ENCODE measurements at regions not wholly inside any gene's neighbourhood (a gene's known extent, or its start where the extent isn't known, plus 50 kb on each side); places are given as distances from the start of the nearest gene placed in this dataset.

GRCh38 chr4:35491093-35491492, 753.2 kb downstream of the ARAP2 start:
- Histone ChIP-seq H3K4me1 (ENCODE audit: control insufficient read depth, extremely low read depth, insufficient read depth, low read length) (no peaks in the 10 kb centered on the region), H3K27ac (ENCODE audit: insufficient read depth, low read length) (no peak overlapping the region), H3K27me3 (ENCODE audit: control insufficient read depth, insufficient read depth, low read length) (no peaks in the 10 kb centered on the region), H3K4me3 (replicated peaks in 1 of 4; ENCODE audit: control extremely low read depth in 1 of 4, insufficient read depth in 1 of 4, low read depth in 3 of 4, low read length in 4 of 4) (no peak overlapping the region), H3K36me3 (ENCODE audit: control insufficient read depth, insufficient read depth, low read length) (no peaks in the 10 kb centered on the region), H3K9ac (ENCODE audit: insufficient read depth, low read length) (no peak overlapping the region), H3K9me3 (ENCODE audit: control insufficient read depth, insufficient read depth, low read depth, low read length) (no peaks in the 10 kb centered on the region), H4K20me1 (ENCODE audit: control insufficient read depth, extremely low read depth, insufficient read depth, low read length) (no peaks in the 10 kb centered on the region), H3K4me2 (ENCODE audit: extremely low read depth, insufficient read depth, low read length) (no peak overlapping the region), H3K79me2 (ENCODE audit: control insufficient read depth, insufficient read depth, low read length) (no peaks in the 10 kb centered on the region), H2AFZ (ENCODE audit: low read length) (no peak overlapping the region)
- TF ChIP-seq EZH2 (IDR thresholded peaks at IDR 0.05; ENCODE audit: low read length, missing control alignments) = no peak
- TF ChIP-seq, protein P1, sequence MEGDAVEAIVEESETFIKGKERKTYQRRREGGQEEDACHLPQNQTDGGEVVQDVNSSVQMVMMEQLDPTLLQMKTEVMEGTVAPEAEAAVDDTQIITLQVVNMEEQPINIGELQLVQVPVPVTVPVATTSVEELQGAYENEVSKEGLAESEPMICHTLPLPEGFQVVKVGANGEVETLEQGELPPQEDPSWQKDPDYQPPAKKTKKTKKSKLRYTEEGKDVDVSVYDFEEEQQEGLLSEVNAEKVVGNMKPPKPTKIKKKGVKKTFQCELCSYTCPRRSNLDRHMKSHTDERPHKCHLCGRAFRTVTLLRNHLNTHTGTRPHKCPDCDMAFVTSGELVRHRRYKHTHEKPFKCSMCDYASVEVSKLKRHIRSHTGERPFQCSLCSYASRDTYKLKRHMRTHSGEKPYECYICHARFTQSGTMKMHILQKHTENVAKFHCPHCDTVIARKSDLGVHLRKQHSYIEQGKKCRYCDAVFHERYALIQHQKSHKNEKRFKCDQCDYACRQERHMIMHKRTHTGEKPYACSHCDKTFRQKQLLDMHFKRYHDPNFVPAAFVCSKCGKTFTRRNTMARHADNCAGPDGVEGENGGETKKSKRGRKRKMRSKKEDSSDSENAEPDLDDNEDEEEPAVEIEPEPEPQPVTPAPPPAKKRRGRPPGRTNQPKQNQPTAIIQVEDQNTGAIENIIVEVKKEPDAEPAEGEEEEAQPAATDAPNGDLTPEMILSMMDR (conservative IDR thresholded peaks at IDR 0.05 in 1 of 2, IDR thresholded peaks at IDR 0.05 in 1 of 2; ENCODE audit: low read depth in 1 of 2, low read length in 2 of 2) = no peak
- no peak for DNase-seq (ENCODE audit: low read depth in 2 of 2)

DNA sequence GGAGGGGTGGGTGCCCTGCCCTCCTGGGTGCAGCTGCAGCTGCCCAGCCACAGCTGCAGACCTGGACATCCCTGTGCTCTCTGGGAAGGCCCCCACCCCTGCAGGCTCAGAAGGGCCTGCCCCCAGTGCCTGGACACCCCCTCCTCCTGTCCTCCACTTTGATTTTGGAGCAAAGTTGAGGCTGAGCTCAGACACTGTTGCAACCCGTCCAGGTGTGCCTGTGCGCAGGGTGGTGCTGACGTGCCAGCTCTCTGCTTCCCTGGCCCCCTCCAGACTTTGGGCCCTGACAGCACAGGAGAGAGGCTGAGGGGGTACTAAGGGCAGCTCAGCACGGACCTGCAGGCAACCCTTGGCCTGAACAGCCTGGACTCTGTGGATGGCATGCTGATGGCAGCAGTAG, 750.3 kb downstream of the ARAP2 start:
- DNase-seq (ENCODE audit: low read depth in 2 of 2) = no peak
- H3K9ac ChIP-seq (ENCODE audit: insufficient read depth, low read length) = no peak overlapping the region
- H3K36me3 ChIP-seq (ENCODE audit: control insufficient read depth, insufficient read depth, low read length) = no peaks in the 10 kb centered on the region
- no peak overlapping the region for H3K4me3 ChIP-seq (replicated peaks in 1 of 4; ENCODE audit: control extremely low read depth in 1 of 4, insufficient read depth in 1 of 4, low read depth in 3 of 4, low read length in 4 of 4)
- no peak overlapping the region for H3K27ac ChIP-seq (ENCODE audit: insufficient read depth, low read length)
- no peaks in the 10 kb centered on the region for H3K4me1 ChIP-seq (ENCODE audit: control insufficient read depth, extremely low read depth, insufficient read depth, low read length)
- no peaks in the 10 kb centered on the region for H3K9me3 ChIP-seq (ENCODE audit: control insufficient read depth, insufficient read depth, low read depth, low read length)
- no peaks in the 10 kb centered on the region for H4K20me1 ChIP-seq (ENCODE audit: control insufficient read depth, extremely low read depth, insufficient read depth, low read length)
- no peaks in the 10 kb centered on the region for H3K79me2 ChIP-seq (ENCODE audit: control insufficient read depth, insufficient read depth, low read length)
- TF ChIP-seq EZH2 (IDR thresholded peaks at IDR 0.05; ENCODE audit: low read length, missing control alignments) = no peak
- TF ChIP-seq, protein P1 (conservative IDR thresholded peaks at IDR 0.05 in 1 of 2, IDR thresholded peaks at IDR 0.05 in 1 of 2; ENCODE audit: low read depth in 1 of 2, low read length in 2 of 2) = no peak
- H3K4me2 ChIP-seq (ENCODE audit: extremely low read depth, insufficient read depth, low read length) = no peak overlapping the region
- no peak overlapping the region for H2AFZ ChIP-seq (ENCODE audit: low read length)
- no peaks in the 10 kb centered on the region for H3K27me3 ChIP-seq (ENCODE audit: control insufficient read depth, insufficient read depth, low read length)

- Histone ChIP-seq H3K4me3 (replicated peaks in 1 of 4; ENCODE audit: control extremely low read depth in 1 of 4, insufficient read depth in 1 of 4, low read depth in 3 of 4, low read length in 4 of 4) (no peak overlapping the region), H3K27me3 (ENCODE audit: control insufficient read depth, insufficient read depth, low read length) (no peaks in the 10 kb centered on the region), H3K9ac (ENCODE audit: insufficient read depth, low read length) (no peak overlapping the region), H4K20me1 (ENCODE audit: control insufficient read depth, extremely low read depth, insufficient read depth, low read length) (no peaks in the 10 kb centered on the region), H3K27ac (ENCODE audit: insufficient read depth, low read length) (no peak overlapping the region), H3K79me2 (ENCODE audit: control insufficient read depth, insufficient read depth, low read length) (no peaks in the 10 kb centered on the region), H3K36me3 (ENCODE audit: control insufficient read depth, insufficient read depth, low read length) (no peaks in the 10 kb centered on the region), H2AFZ (ENCODE audit: low read length) (no peak overlapping the region), H3K9me3 (ENCODE audit: control insufficient read depth, insufficient read depth, low read depth, low read length) (no peaks in the 10 kb centered on the region), H3K4me2 (ENCODE audit: extremely low read depth, insufficient read depth, low read length) (no peak overlapping the region), H3K4me1 (ENCODE audit: control insufficient read depth, extremely low read depth, insufficient read depth, low read length) (no peaks in the 10 kb centered on the region)
- no peak for TF ChIP-seq EZH2 (IDR thresholded peaks at IDR 0.05; ENCODE audit: low read length, missing control alignments)
- TF ChIP-seq, protein P1 (conservative IDR thresholded peaks at IDR 0.05 in 1 of 2, IDR thresholded peaks at IDR 0.05 in 1 of 2; ENCODE audit: low read depth in 1 of 2, low read length in 2 of 2) = no peak
- DNase-seq (ENCODE audit: low read depth in 2 of 2) = no peak
These were observed 749.4 kb downstream of the ARAP2 start for GRCh38 chr4:35494955-35495354.

Measured in fibroblast of lung (primary cell).